Activated CD8-positive, alpha-beta memory T cell treated with anti-CD3 and anti-CD28 coated beads for 36 hours (primary cell): ENCODE measurements at regions not wholly inside any gene's neighbourhood (a gene's known extent, or its start where the extent isn't known, plus 50 kb on each side); places are given as distances from the start of the nearest gene placed in this dataset.

ENCODE experiments used
- CTCF ChIA-PET: fragments of 350-600 bp; sonication (Branson Sonifier 250); formaldehyde crosslinking; loops from one replicate; lab custom pipeline; 2021; ENCODE audit warnings: antibody characterized with exemption; lab: Charles Lee
- POLR2A ChIA-PET: fragments of 350-600 bp; sonication (Branson Sonifier 250); formaldehyde crosslinking; loops from one replicate; lab custom pipeline; 2021; ENCODE audit warnings: antibody characterized with exemption; lab: Charles Lee

- CTCF ChIA-PET, result no interaction called here
- POLR2A ChIA-PET, result no interaction called here
Observed at GRCh38 chr16:72261127-72261526, 89.2 kb upstream of the PMFBP1 start.

- CTCF ChIA-PET, result no interaction called here
- POLR2A ChIA-PET, result no interaction called here
Observed at GRCh38 chr16:72256398-72257066, 84.6 kb upstream of the PMFBP1 start.

- CTCF ChIA-PET, result no interaction called here
- POLR2A ChIA-PET, result no interaction called here
Observed at GRCh38 chr16:72255786-72256185, 83.8 kb upstream of the PMFBP1 start.

GRCh38 chr16:72247821-72248253 lies 75.9 kb upstream of the PMFBP1 start:
- CTCF ChIA-PET, result no interaction called here
- POLR2A ChIA-PET, result no interaction called here

GRCh38 chr16:72246423-72246822 lies 74.5 kb upstream of the PMFBP1 start:
- ChIA-PET POLR2A (no interaction called here), CTCF (no interaction called here)

GRCh38 chr16:72244853-72245252 lies 72.9 kb upstream of the PMFBP1 start:
- ChIA-PET POLR2A (no interaction called here), CTCF (no interaction called here)

GRCh38 chr16:72243621-72244020 lies 71.7 kb upstream of the PMFBP1 start:
- CTCF ChIA-PET, result no interaction called here
- POLR2A ChIA-PET, result no interaction called here

GRCh38 chr16:72242757-72243156 lies 70.8 kb upstream of the PMFBP1 start:
- ChIA-PET POLR2A (no interaction called here), CTCF (no interaction called here)

- POLR2A ChIA-PET, result no interaction called here
- CTCF ChIA-PET, result no interaction called here
Observed at GRCh38 chr16:72241930-72242329, 70.0 kb upstream of the PMFBP1 start.

DNA sequence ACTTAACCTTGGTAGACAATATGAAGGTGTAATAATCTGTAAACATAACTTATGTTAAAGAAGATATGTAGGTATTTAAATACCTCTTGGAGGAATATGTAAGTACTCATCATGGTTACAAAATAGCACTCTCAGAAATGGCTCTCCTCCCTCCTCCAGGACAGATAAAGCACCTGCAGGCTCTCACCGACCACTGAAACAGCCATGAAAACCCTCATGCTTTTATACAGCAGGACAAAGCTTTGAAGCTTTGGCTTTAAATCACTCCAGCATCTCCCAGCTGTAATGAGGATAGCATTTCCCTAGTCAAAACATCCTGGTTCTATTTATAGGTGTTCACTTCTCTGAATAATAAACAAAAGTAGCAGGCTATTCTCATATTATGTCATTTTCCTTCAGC lies 69.1 kb upstream of the PMFBP1 start:
- CTCF ChIA-PET, result no interaction called here
- POLR2A ChIA-PET, result no interaction called here

DNA sequence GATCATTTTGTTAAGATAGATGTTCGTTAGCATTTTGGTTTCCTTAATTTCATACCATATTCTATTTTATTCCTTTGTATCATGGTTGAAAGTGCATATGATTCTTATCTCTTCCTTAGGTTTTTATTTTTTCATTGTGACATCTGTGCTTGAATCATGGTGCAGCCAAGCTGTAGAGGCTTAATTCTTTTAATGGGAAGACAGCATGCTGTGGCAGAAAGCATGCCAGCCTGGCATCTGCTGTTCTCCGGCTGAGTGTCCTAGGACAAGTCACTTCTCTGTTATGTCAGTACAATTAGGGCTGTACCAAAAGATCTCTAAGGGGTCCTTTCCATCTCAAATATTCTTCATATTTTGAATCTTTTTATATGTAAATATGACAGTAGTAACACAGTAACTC lies 68.5 kb upstream of the PMFBP1 start:
- ChIA-PET CTCF (interaction anchor here (0.7 kb wide), 1 partner anchor 9 kb away, joined by 4 read pairs; no protein-coding TSS in a partner anchor), POLR2A (no interaction called here)

- CTCF ChIA-PET, result no interaction called here
Observed at GRCh38 chr16:72236866-72237265, 64.9 kb upstream of the PMFBP1 start.

DNA sequence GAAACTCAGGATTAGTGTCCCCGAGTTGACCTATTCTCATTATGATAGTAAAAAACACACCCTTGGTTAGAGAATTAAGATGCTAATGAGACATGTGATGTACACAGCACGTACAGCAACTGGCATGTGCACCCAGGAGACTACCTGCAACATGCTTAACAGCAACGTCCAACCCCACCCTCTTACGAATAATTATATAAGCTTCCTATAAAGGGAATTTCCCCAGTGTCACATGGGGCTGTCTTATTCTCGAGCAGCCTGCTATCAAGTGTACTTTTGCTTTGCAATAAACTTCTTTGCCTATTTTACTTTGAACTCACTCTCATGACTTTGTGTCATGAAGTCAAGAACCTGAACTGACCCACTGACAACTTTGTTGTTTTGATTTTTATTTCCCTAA lies 62.4 kb upstream of the PMFBP1 start:
- POLR2A ChIA-PET, result interaction anchor here (0.6 kb wide), 1 partner anchor 1238 kb away, joined by 4 read pairs; no protein-coding TSS in a partner anchor
- CTCF ChIA-PET, result no interaction called here

More at GRCh38 chr16:72236866-72237265, 64.9 kb upstream of the PMFBP1 start:
- POLR2A ChIA-PET, result no interaction called here

DNA sequence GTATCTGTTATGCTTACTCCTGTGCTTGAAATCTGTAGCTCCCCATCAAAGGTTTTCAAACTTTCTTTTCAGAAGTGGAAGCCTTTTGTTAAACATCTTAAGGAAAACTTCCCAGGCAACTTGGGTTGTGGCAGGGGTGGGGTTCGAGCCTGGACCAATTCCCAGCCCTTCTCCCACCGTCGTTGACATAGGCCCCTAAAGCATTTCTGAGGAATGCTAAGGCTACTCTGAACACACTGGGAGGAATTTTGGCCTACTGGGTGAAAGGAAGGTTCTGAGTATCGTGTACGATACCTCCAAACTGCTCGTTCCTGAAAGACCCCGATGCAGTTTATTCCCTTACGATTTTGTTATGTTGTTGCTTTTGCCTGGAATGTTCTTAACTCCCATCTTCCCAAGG lies 56.1 kb upstream of the PMFBP1 start:
- ChIA-PET CTCF (no interaction called here), POLR2A (no interaction called here)

GRCh38 chr16:72226136-72226535 lies 54.2 kb upstream of the PMFBP1 start:
- CTCF ChIA-PET, result no interaction called here

GRCh38 chr16:72224260-72224768 lies 52.4 kb upstream of the PMFBP1 start:
- ChIA-PET POLR2A (no interaction called here), CTCF (no interaction called here)

More at GRCh38 chr16:72226136-72226535, 54.2 kb upstream of the PMFBP1 start:
- POLR2A ChIA-PET, result no interaction called here

- ChIA-PET CTCF (no interaction called here), POLR2A (no interaction called here)
Observed at GRCh38 chr16:72222503-72222902, 50.5 kb upstream of the PMFBP1 start.
